ENCODE measurements at regions not wholly inside any gene's neighbourhood (a gene's known extent, or its start where the extent isn't known, plus 50 kb on each side); places are given as distances from the start of the nearest gene placed in this dataset.

DNA sequence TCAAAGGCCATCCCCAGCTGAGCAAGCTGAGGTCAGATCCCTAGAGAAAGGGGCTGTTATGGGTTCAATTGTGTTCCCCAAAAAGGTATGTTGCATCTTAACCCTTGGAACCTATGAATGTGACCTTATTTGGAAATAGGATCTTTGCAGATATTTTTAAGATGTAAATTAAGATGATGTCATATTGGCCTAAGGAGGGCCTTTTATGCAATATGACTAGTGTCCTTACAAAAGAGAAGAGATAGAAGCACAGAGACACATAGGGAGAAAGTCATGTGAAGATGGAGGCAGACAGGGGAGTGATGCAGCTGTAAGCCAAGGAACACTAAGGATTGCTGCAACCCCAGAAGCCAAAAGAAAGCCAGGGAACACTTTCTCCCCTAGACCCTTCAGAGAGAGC is 144.3 kb upstream of the TAB2 start:
- TF ChIP-seq, protein P1, sequence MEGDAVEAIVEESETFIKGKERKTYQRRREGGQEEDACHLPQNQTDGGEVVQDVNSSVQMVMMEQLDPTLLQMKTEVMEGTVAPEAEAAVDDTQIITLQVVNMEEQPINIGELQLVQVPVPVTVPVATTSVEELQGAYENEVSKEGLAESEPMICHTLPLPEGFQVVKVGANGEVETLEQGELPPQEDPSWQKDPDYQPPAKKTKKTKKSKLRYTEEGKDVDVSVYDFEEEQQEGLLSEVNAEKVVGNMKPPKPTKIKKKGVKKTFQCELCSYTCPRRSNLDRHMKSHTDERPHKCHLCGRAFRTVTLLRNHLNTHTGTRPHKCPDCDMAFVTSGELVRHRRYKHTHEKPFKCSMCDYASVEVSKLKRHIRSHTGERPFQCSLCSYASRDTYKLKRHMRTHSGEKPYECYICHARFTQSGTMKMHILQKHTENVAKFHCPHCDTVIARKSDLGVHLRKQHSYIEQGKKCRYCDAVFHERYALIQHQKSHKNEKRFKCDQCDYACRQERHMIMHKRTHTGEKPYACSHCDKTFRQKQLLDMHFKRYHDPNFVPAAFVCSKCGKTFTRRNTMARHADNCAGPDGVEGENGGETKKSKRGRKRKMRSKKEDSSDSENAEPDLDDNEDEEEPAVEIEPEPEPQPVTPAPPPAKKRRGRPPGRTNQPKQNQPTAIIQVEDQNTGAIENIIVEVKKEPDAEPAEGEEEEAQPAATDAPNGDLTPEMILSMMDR (IDR thresholded peaks at IDR 0.05; ENCODE audit: insufficient read depth, low read length, poor library complexity, severe bottlenecking) = no peak
- no peak for TF ChIP-seq EZH2phosphoT487 (conservative IDR thresholded peaks at IDR 0.05; ENCODE audit: low read length)

All from SU-DHL-6 (cell line).